BLaER1 treated with 17β-estradiol and CSF1 and Interleukin-3, amounts not matched to agents 10 nM and 100 nM (cell line): ENCODE measurements at regions not wholly inside any gene's neighbourhood (a gene's known extent, or its start where the extent isn't known, plus 50 kb on each side); places are given as distances from the start of the nearest gene placed in this dataset.

ENCODE experiments used
- H3K27ac ChIP-seq, 11 experiments: shearing (Covaris generic); formaldehyde crosslinking; 2 replicates each; pipeline ENCODE4 v1.8.1; 2022
- H3K27me3 ChIP-seq, 11 experiments: shearing (Covaris generic); formaldehyde crosslinking; 2 replicates each; pipeline ENCODE4 v1.8.1; 2022
- H3K36me3 ChIP-seq, 11 experiments: shearing (Covaris generic); formaldehyde crosslinking; 2 replicates each; pipeline ENCODE4 v1.8.1; 2022
- H3K4me1 ChIP-seq, 10 experiments: shearing (Covaris generic); formaldehyde crosslinking; 2 replicates each; pipeline ENCODE4 v1.8.1; 2022
- H3K4me2 ChIP-seq, 11 experiments: shearing (Covaris generic); formaldehyde crosslinking; 2 replicates each; pipeline ENCODE4 v1.8.1; 2022
- H3K4me3 ChIP-seq, 10 experiments: shearing (Covaris generic); formaldehyde crosslinking; 2 replicates each; pipeline ENCODE4 v1.8.1; 2022
- H3K9ac ChIP-seq, 11 experiments: shearing (Covaris generic); formaldehyde crosslinking; 2 replicates each; pipeline ENCODE4 v1.8.1; 2022
- H3K9me3 ChIP-seq, 11 experiments: shearing (Covaris generic); formaldehyde crosslinking; replicated peaks in 1 of 11; 2 replicates each; pipeline ENCODE4 v1.8.1; 2022
- H4K20me1 ChIP-seq, 11 experiments: shearing (Covaris generic); formaldehyde crosslinking; 2 replicates each; pipeline ENCODE4 v1.8.1; 2022
- Cebpa-rat ChIP-seq, 11 experiments: shearing (Covaris generic); IDR thresholded peaks; 2 replicates each; pipeline ENCODE4 v1.8.1; 2022

- Histone ChIP-seq H3K27ac (no peak overlapping the region), H3K4me1 (peaks cover 0 to 8% (median 7%) of the 10 kb centered on the region in 10 experiments; a peak in 10 of 20 replicates), H3K4me2 (peak overlapping the region in 5 of 11 experiments; percentile 6 to 37 (median 13); a peak in 5 of 22 replicates), H3K36me3 (no peaks in the 10 kb centered on the region), H4K20me1 (no peaks in the 10 kb centered on the region), H3K4me3 (no peak overlapping the region), H3K27me3 (no peaks in the 10 kb centered on the region), H3K9ac (no peak overlapping the region), H3K9me3 (no peaks in the 10 kb centered on the region)
- TF ChIP-seq Cebpa-rat (IDR thresholded peaks at IDR 0.05) = no peak
Observed at GRCh38 chr6:48194596-48195295, 83.7 kb upstream of the PTCHD4 start.

- Histone ChIP-seq H3K9ac (no peak overlapping the region), H3K9me3 (no peaks in the 10 kb centered on the region), H3K27me3 (no peaks in the 10 kb centered on the region), H3K36me3 (no peaks in the 10 kb centered on the region), H3K27ac (no peak overlapping the region), H4K20me1 (no peaks in the 10 kb centered on the region), H3K4me2 (no peak overlapping the region), H3K4me3 (no peak overlapping the region), H3K4me1 (no peaks in the 10 kb centered on the region)
- no peak for TF ChIP-seq Cebpa-rat (IDR thresholded peaks at IDR 0.05)
Observed at GRCh38 chr6:48188158-48188557, 77.2 kb upstream of the PTCHD4 start.

GRCh38 chr6:48186746-48187145 lies 75.7 kb upstream of the PTCHD4 start:
- H3K36me3 ChIP-seq = no peaks in the 10 kb centered on the region
- no peak overlapping the region for H3K9ac ChIP-seq
- H4K20me1 ChIP-seq = no peaks in the 10 kb centered on the region
- no peak for TF ChIP-seq Cebpa-rat (IDR thresholded peaks at IDR 0.05)
- no peak overlapping the region for H3K27ac ChIP-seq
- no peak overlapping the region for H3K4me3 ChIP-seq
- no peaks in the 10 kb centered on the region for H3K27me3 ChIP-seq
- no peak overlapping the region for H3K4me2 ChIP-seq
- H3K4me1 ChIP-seq = no peaks in the 10 kb centered on the region
- H3K9me3 ChIP-seq = no peaks in the 10 kb centered on the region

- H3K27me3 ChIP-seq = no peaks in the 10 kb centered on the region
- no peak overlapping the region for H3K4me3 ChIP-seq
- TF ChIP-seq Cebpa-rat (IDR thresholded peaks at IDR 0.05) = no peak
- H3K9ac ChIP-seq = no peak overlapping the region
- H3K4me2 ChIP-seq = no peak overlapping the region
- H3K36me3 ChIP-seq = no peaks in the 10 kb centered on the region
- H3K27ac ChIP-seq = no peak overlapping the region
- no peaks in the 10 kb centered on the region for H3K9me3 ChIP-seq
- H4K20me1 ChIP-seq = no peaks in the 10 kb centered on the region
- H3K4me1 ChIP-seq = no peaks in the 10 kb centered on the region
Observed at GRCh38 chr6:48184648-48185047, 73.7 kb upstream of the PTCHD4 start.

- Histone ChIP-seq H3K36me3 (no peaks in the 10 kb centered on the region), H3K9me3 (no peaks in the 10 kb centered on the region), H3K4me1 (no peaks in the 10 kb centered on the region), H3K4me2 (no peak overlapping the region), H3K4me3 (no peak overlapping the region), H3K27me3 (no peaks in the 10 kb centered on the region), H4K20me1 (no peaks in the 10 kb centered on the region), H3K27ac (no peak overlapping the region), H3K9ac (no peak overlapping the region)
- no peak for TF ChIP-seq Cebpa-rat (IDR thresholded peaks at IDR 0.05)
Observed at GRCh38 chr6:48183811-48184605, 73.0 kb upstream of the PTCHD4 start.

- Histone ChIP-seq H3K27me3 (no peaks in the 10 kb centered on the region), H3K36me3 (no peaks in the 10 kb centered on the region), H3K9me3 (no peaks in the 10 kb centered on the region), H3K4me2 (no peak overlapping the region), H3K4me1 (no peaks in the 10 kb centered on the region), H3K9ac (no peak overlapping the region), H4K20me1 (no peaks in the 10 kb centered on the region), H3K27ac (no peak overlapping the region), H3K4me3 (no peak overlapping the region)
- TF ChIP-seq Cebpa-rat (IDR thresholded peaks at IDR 0.05) = no peak
Observed at GRCh38 chr6:48183178-48183577, 72.2 kb upstream of the PTCHD4 start.

GRCh38 chr6:48178700-48179099 lies 67.7 kb upstream of the PTCHD4 start:
- Histone ChIP-seq H3K9me3 (no peaks in the 10 kb centered on the region), H3K4me2 (no peak overlapping the region), H4K20me1 (no peaks in the 10 kb centered on the region), H3K4me1 (no peaks in the 10 kb centered on the region), H3K9ac (no peak overlapping the region), H3K27me3 (no peaks in the 10 kb centered on the region), H3K27ac (no peak overlapping the region), H3K36me3 (no peaks in the 10 kb centered on the region), H3K4me3 (no peak overlapping the region)
- TF ChIP-seq Cebpa-rat (IDR thresholded peaks at IDR 0.05) = no peak

- no peak overlapping the region for H3K9ac ChIP-seq
- H3K9me3 ChIP-seq = no peaks in the 10 kb centered on the region
- H3K27ac ChIP-seq = no peak overlapping the region
- H3K4me3 ChIP-seq = no peak overlapping the region
- H3K27me3 ChIP-seq = no peaks in the 10 kb centered on the region
- H3K4me1 ChIP-seq = no peaks in the 10 kb centered on the region
- H3K36me3 ChIP-seq = no peaks in the 10 kb centered on the region
- no peaks in the 10 kb centered on the region for H4K20me1 ChIP-seq
- no peak overlapping the region for H3K4me2 ChIP-seq
- no peak for TF ChIP-seq Cebpa-rat (IDR thresholded peaks at IDR 0.05)
Observed at GRCh38 chr6:48177786-48178185, 66.8 kb upstream of the PTCHD4 start.

- H4K20me1 ChIP-seq = no peaks in the 10 kb centered on the region
- no peaks in the 10 kb centered on the region for H3K9me3 ChIP-seq
- H3K27ac ChIP-seq = no peak overlapping the region
- no peak for TF ChIP-seq Cebpa-rat (IDR thresholded peaks at IDR 0.05)
- no peak overlapping the region for H3K9ac ChIP-seq
- H3K4me1 ChIP-seq = no peaks in the 10 kb centered on the region
- H3K27me3 ChIP-seq = no peaks in the 10 kb centered on the region
- H3K4me3 ChIP-seq = no peak overlapping the region
- no peaks in the 10 kb centered on the region for H3K36me3 ChIP-seq
- no peak overlapping the region for H3K4me2 ChIP-seq
Observed at GRCh38 chr6:48176645-48177308, 65.8 kb upstream of the PTCHD4 start.
